ENCODE measurements at regions not wholly inside any gene's neighbourhood (a gene's known extent, or its start where the extent isn't known, plus 50 kb on each side); places are given as distances from the start of the nearest gene placed in this dataset.

- Histone ChIP-seq H3K9me3 (peaks cover 0 to 7% (median 0%) of the 10 kb centered on the region in 4 donors), H3K4me3 (no peak overlapping the region), H3K27ac (replicated peaks in 1 of 4) (no peak overlapping the region), H3K36me3 (no peaks in the 10 kb centered on the region), H3K27me3 (no peaks in the 10 kb centered on the region), H3K4me1 (no peaks in the 10 kb centered on the region)
- WGBS = 96% methylated on average over 5 of the region's 5 CpGs
- TF ChIP-seq EP300 (IDR thresholded peaks at IDR 0.05) (no peak), POLR2AphosphoS5 (IDR thresholded peaks at IDR 0.05) (no peak), POLR2A (IDR thresholded peaks at IDR 0.05; ENCODE audit: low read depth) (no peak), CTCF (IDR thresholded peaks at IDR 0.05) (no peak)
- no peak for DNase-seq (ENCODE audit: extremely low spot score)
- intact Hi-C loops (cut with DNase I) = no loop called here
Measured at GRCh38 chr18:24805156-24805555, 344.7 kb downstream of the HRH4 start.

- 84% methylated on average over 7 of the region's 7 CpGs for WGBS
Measured at GRCh38 chr18:24809173-24809950, 348.9 kb downstream of the HRH4 start.

GRCh38 chr18:24810561-24811305 lies 350.3 kb downstream of the HRH4 start:
- no peak for TF ChIP-seq EP300 (IDR thresholded peaks at IDR 0.05)
- TF ChIP-seq POLR2AphosphoS5 (IDR thresholded peaks at IDR 0.05) = no peak
- TF ChIP-seq CTCF (IDR thresholded peaks at IDR 0.05) = no peak
- TF ChIP-seq POLR2A (IDR thresholded peaks at IDR 0.05; ENCODE audit: low read depth) = no peak
- Histone ChIP-seq H3K4me1 (peaks cover 0 to 5% (median 0%) of the 10 kb centered on the region in 4 donors), H3K27me3 (no peaks in the 10 kb centered on the region), H3K4me3 (no peak overlapping the region), H3K36me3 (no peaks in the 10 kb centered on the region), H3K9me3 (peaks cover 0 to 7% (median 0%) of the 10 kb centered on the region in 4 donors), H3K27ac (replicated peaks in 1 of 4) (no peak overlapping the region)
- WGBS = 87% methylated on average over 9 of the region's 9 CpGs
- intact Hi-C loops (cut with DNase I) = no loop called here
- no peak for DNase-seq (ENCODE audit: extremely low spot score)

More at GRCh38 chr18:24809173-24809950, 348.9 kb downstream of the HRH4 start:
- TF ChIP-seq CTCF (IDR thresholded peaks at IDR 0.05) (no peak), EP300 (IDR thresholded peaks at IDR 0.05) (no peak), POLR2A (IDR thresholded peaks at IDR 0.05; ENCODE audit: low read depth) (no peak), POLR2AphosphoS5 (IDR thresholded peaks at IDR 0.05) (no peak)
- Histone ChIP-seq H3K27ac (replicated peaks in 1 of 4) (no peak overlapping the region), H3K4me3 (no peak overlapping the region), H3K9me3 (peaks cover 0 to 7% (median 0%) of the 10 kb centered on the region in 4 donors), H3K36me3 (no peaks in the 10 kb centered on the region), H3K4me1 (peaks cover 0 to 5% (median 0%) of the 10 kb centered on the region in 4 donors), H3K27me3 (no peaks in the 10 kb centered on the region)
- intact Hi-C loops (cut with DNase I) = no loop called here
- no peak for DNase-seq (ENCODE audit: extremely low spot score)

- TF ChIP-seq EP300 (IDR thresholded peaks at IDR 0.05) = no peak
- TF ChIP-seq CTCF (IDR thresholded peaks at IDR 0.05) = no peak
- no peak for TF ChIP-seq POLR2AphosphoS5 (IDR thresholded peaks at IDR 0.05)
- no peak for TF ChIP-seq POLR2A (IDR thresholded peaks at IDR 0.05; ENCODE audit: low read depth)
- Histone ChIP-seq H3K4me1 (peaks cover 0 to 5% (median 0%) of the 10 kb centered on the region in 4 donors), H3K27ac (replicated peaks in 1 of 4) (no peak overlapping the region), H3K4me3 (no peak overlapping the region), H3K27me3 (peaks cover 0 to 2% (median 0%) of the 10 kb centered on the region in 4 donors), H3K9me3 (peaks cover 0 to 7% (median 0%) of the 10 kb centered on the region in 4 donors), H3K36me3 (no peaks in the 10 kb centered on the region)
- intact Hi-C loops (cut with DNase I) = no loop called here
- 54% methylated on average over 11 of the region's 11 CpGs for WGBS
- peak; percentile 90 for DNase-seq (ENCODE audit: extremely low spot score)
Measured at GRCh38 chr18:24811950-24812681, 351.7 kb downstream of the HRH4 start.
